DND-41 (cell line): ENCODE measurements at regions not wholly inside any gene's neighbourhood (a gene's known extent, or its start where the extent isn't known, plus 50 kb on each side); places are given as distances from the start of the nearest gene placed in this dataset.

Experiments used
- ATAC-seq: fragments of 200-7000 bp; cut with Tn5 transposase; 3 replicates; pipeline ENCODE4 v1.9.1; 2021; ENCODE audit warnings: low read depth; ENCODE audit not compliant: insufficient read depth
- DNase-seq: peaks from one replicate; pipeline ENCODE4 v3.0.0-alpha.2; 2020
- H2AFZ ChIP-seq: 2 replicates; pipeline ENCODE4 v1.6.0; 2012; ENCODE audit warnings: low read depth, low read length
- H3K27ac ChIP-seq: 2 replicates; pipeline ENCODE4 v1.5.1; 2012; ENCODE audit warnings: low read length, inconsistent platforms
- H3K27me3 ChIP-seq: fragments of 200-600 bp; sonication (generic); 2 replicates; pipeline ENCODE4 v1.6.0; 2012; ENCODE audit warnings: low read length, mild to moderate bottlenecking, inconsistent platforms; ENCODE audit not compliant: insufficient read depth, poor library complexity
- H3K36me3 ChIP-seq: 2 replicates; pipeline ENCODE4 v1.5.1; 2012; ENCODE audit warnings: low read length, inconsistent platforms; ENCODE audit not compliant: insufficient read depth
- H3K4me1 ChIP-seq: 2 replicates; pipeline ENCODE4 v1.5.1; 2012; ENCODE audit warnings: mild to moderate bottlenecking, low read length; ENCODE audit not compliant: insufficient read depth
- H3K4me2 ChIP-seq: 2 replicates; pipeline ENCODE4 v1.6.0; 2012; ENCODE audit warnings: mild to moderate bottlenecking, moderate library complexity, low read length, inconsistent platforms; ENCODE audit not compliant: insufficient read depth
- H3K4me3 ChIP-seq, 2 experiments: fragments of 200-600 bp in 1 of 2; shearing (Covaris generic) in 1 of 2; 2 replicates each; pipeline ENCODE4 v1.5.1; 2012 to 2016; ENCODE audit warnings: inconsistent platforms in 2 of 2, low read length in 2 of 2, mild to moderate bottlenecking in 2 of 2, low read depth in 1 of 2, moderate library complexity in 1 of 2
- H3K79me2 ChIP-seq: 2 replicates; pipeline ENCODE4 v1.6.0; 2012; ENCODE audit warnings: low read length, inconsistent platforms; ENCODE audit not compliant: insufficient read depth
- H3K9ac ChIP-seq: 2 replicates; pipeline ENCODE4 v1.6.0; 2012; ENCODE audit warnings: low read depth, mild to moderate bottlenecking, inconsistent platforms, low read length, moderate library complexity
- H3K9me3 ChIP-seq: 2 replicates; pipeline ENCODE4 v1.5.1; 2012; ENCODE audit warnings: low read length, moderate library complexity, mild to moderate bottlenecking, inconsistent platforms; ENCODE audit not compliant: insufficient read depth, severe bottlenecking
- H4K20me1 ChIP-seq: 2 replicates; pipeline ENCODE4 v1.6.0; 2012; ENCODE audit warnings: low read length; ENCODE audit not compliant: insufficient read depth
- EZH2 ChIP-seq: IDR thresholded peaks from 3 replicates; pipeline ENCODE4 v1.6.1; 2012; ENCODE audit warnings: borderline replicate concordance, low read depth, mild to moderate bottlenecking, moderate library complexity, low read length, inconsistent platforms; ENCODE audit not compliant: severe bottlenecking
- TF ChIP-seq, protein P1 (sequence below): IDR thresholded peaks from 2 replicates; pipeline ENCODE4 v1.5.1; 2012; ENCODE audit warnings: borderline replicate concordance, low read length, moderate library complexity, mild to moderate bottlenecking; ENCODE audit not compliant: poor library complexity, severe bottlenecking; ENCODE audit errors: extremely low read depth

DNA sequence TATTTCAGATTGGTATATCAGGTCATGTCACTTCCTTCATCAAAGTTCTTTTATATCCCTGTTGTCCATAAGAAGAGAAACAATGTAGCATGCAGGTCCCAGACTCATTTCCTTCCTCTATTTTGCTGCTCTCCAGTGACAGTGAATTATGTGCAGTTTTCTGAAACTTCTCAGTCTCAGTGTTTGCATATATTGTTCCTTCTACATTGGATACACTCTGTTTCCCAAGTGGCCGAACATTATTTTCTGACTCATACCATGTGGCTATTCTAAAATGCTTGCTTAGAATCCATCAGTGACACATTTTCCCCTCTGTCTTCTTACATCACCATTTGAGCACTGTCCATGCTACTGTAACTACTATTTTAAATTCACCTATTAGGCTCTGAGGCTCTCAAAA lies 305.7 kb downstream of the PDHA2 start:
- Histone ChIP-seq H3K27me3 (no peaks in the 10 kb centered on the region), H2AFZ (no peak overlapping the region), H3K4me1 (no peaks in the 10 kb centered on the region), H3K79me2 (no peaks in the 10 kb centered on the region), H3K9ac (no peak overlapping the region), H3K27ac (no peak overlapping the region), H3K36me3 (no peaks in the 10 kb centered on the region), H3K9me3 (no peaks in the 10 kb centered on the region), H3K4me3 (no peak overlapping the region), H3K4me2 (no peak overlapping the region), H4K20me1 (no peaks in the 10 kb centered on the region)
- no peak for ATAC-seq
- TF ChIP-seq EZH2, result no peak
- TF ChIP-seq, protein P1, sequence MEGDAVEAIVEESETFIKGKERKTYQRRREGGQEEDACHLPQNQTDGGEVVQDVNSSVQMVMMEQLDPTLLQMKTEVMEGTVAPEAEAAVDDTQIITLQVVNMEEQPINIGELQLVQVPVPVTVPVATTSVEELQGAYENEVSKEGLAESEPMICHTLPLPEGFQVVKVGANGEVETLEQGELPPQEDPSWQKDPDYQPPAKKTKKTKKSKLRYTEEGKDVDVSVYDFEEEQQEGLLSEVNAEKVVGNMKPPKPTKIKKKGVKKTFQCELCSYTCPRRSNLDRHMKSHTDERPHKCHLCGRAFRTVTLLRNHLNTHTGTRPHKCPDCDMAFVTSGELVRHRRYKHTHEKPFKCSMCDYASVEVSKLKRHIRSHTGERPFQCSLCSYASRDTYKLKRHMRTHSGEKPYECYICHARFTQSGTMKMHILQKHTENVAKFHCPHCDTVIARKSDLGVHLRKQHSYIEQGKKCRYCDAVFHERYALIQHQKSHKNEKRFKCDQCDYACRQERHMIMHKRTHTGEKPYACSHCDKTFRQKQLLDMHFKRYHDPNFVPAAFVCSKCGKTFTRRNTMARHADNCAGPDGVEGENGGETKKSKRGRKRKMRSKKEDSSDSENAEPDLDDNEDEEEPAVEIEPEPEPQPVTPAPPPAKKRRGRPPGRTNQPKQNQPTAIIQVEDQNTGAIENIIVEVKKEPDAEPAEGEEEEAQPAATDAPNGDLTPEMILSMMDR, result no peak
- DNase-seq, result no peak

DNA sequence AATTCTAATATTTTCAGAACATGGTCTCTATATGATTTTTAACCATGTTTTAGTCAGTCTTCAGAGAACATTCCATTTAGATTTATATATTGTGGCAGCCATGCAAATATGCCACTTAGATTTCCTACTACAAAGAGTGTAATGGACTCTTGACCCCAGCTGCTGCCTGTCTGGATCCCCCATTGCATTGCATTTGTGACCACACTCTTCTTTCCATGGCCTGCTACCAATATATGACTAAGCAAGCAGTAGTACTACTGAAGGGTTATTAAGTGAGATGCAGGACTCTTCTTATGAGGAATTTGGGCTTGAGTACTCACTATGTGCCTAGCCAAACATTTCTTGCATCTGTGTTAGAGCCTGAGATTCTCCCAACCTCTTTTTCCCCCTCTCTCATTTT lies 306.8 kb downstream of the PDHA2 start:
- H2AFZ ChIP-seq, result no peak overlapping the region

DNA sequence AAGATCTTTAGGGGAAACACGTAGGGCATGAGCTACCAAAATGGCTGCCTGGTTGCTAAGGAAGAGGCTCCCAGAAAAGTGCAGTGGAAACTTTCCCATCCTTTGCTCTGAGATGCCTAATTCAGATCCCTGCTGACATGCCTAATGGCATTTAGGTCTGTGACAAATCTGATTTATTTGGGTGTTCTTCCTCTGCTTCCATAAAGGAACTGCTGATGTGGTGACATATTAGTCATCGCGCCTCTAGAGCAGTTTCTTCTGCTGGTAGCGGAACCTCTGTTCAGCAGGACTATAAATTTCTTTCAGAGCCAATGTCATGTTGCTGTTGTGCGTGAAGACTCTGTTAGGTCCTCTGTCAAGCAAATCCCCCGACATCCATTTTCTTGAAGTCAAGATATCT lies 310.0 kb downstream of the PDHA2 start:
- Histone ChIP-seq H4K20me1 (no peaks in the 10 kb centered on the region), H3K27me3 (no peaks in the 10 kb centered on the region), H3K4me1 (no peaks in the 10 kb centered on the region), H3K9ac (no peak overlapping the region), H3K4me2 (no peak overlapping the region), H3K9me3 (no peaks in the 10 kb centered on the region), H2AFZ (peak overlapping the region; percentile 14; the same call in 1 of the 2 replicates), H3K36me3 (no peaks in the 10 kb centered on the region), H3K4me3 (no peak overlapping the region), H3K27ac (no peak overlapping the region), H3K79me2 (no peaks in the 10 kb centered on the region)
- TF ChIP-seq EZH2, result no peak
- TF ChIP-seq, protein P1, result no peak
- ATAC-seq, result no peak
- DNase-seq, result no peak

More for the DNA sequence above, 306.8 kb downstream of the PDHA2 start:
- H3K27me3 ChIP-seq, result no peaks in the 10 kb centered on the region
- H3K9ac ChIP-seq, result no peak overlapping the region
- no peak overlapping the region for H3K27ac ChIP-seq
- H3K79me2 ChIP-seq, result no peaks in the 10 kb centered on the region
- DNase-seq (no peak), ATAC-seq (no peak)
- H3K4me2 ChIP-seq, result no peak overlapping the region
- H3K9me3 ChIP-seq, result no peaks in the 10 kb centered on the region
- H4K20me1 ChIP-seq, result no peaks in the 10 kb centered on the region
- H3K4me3 ChIP-seq, result no peak overlapping the region
- TF ChIP-seq EZH2, result no peak
- TF ChIP-seq, protein P1, result no peak
- H3K36me3 ChIP-seq, result no peaks in the 10 kb centered on the region
- no peaks in the 10 kb centered on the region for H3K4me1 ChIP-seq

DNA sequence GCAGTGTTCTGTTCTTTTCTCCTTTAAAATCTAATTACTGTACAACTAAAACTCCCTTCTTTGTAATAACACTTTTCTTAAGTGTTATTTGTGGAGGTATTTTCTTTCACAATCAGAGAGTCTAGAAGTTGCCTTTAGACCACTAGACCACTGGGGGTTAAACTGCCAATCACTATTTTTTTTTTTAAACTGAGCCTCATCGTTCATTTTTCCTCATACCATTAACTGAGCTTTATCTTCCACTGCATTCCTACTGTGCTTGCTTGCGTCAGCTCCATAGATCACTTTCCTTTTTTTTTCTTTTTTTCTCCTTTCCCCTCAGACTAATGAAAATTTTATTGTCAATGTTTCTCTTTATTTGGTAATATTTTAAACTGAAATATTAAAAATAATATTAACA lies 310.6 kb downstream of the PDHA2 start:
- Histone ChIP-seq H3K27ac (no peak overlapping the region), H4K20me1 (no peaks in the 10 kb centered on the region), H3K4me2 (no peak overlapping the region), H3K9me3 (no peaks in the 10 kb centered on the region), H3K79me2 (no peaks in the 10 kb centered on the region), H3K27me3 (no peaks in the 10 kb centered on the region), H3K4me3 (no peak overlapping the region), H3K9ac (no peak overlapping the region), H2AFZ (no peak overlapping the region), H3K4me1 (no peaks in the 10 kb centered on the region), H3K36me3 (no peaks in the 10 kb centered on the region)
- TF ChIP-seq, protein P1, result no peak
- TF ChIP-seq EZH2, result no peak
- ATAC-seq (no peak), DNase-seq (no peak)
